CD4-positive, alpha-beta T cell treated with Interleukin-17A for 1 hour (primary cell): ENCODE measurements at regions not wholly inside any gene's neighbourhood (a gene's known extent, or its start where the extent isn't known, plus 50 kb on each side); places are given as distances from the start of the nearest gene placed in this dataset.
"Not testable (repeated sequence)": the region's sequence is repeated elsewhere in the genome, so short reads cannot be mapped to it uniquely, and the experiment has no call there.

Source experiments
- DNase-seq: peaks from one replicate; pipeline ENCODE4 v3.0.0-alpha.2; 2020

GRCh38 chr5:92665506-92665905 lies 915.5 kb downstream of the NR2F1-AS1 start:
- no peak for DNase-seq

DNA sequence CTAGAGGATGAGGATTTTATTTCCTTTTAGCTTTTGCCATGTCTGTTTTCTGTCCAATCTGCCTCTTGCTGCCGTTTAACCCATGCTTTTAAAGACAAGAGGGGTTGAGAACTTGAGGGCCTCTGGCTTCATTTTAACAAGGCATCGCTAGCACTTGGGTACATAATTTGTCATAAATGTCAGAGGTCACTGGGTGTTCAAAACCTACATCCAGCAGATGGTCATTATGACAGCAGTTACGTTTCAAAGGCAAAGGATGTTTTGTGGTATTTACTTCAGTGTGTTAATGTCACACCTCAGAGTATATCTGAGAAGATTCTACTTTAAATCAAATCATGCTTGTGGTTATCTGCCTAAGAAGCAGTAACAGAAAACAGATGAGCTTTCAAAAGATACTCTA lies 918.3 kb downstream of the NR2F1-AS1 start:
- no peak for DNase-seq

- DNase-seq = no peak
Measured at GRCh38 chr5:92659246-92659645, 921.8 kb downstream of the NR2F1-AS1 start.

- DNase-seq = not testable (repeated sequence)
Measured at GRCh38 chr5:92654601-92655000, 926.4 kb downstream of the NR2F1-AS1 start.

- no peak for DNase-seq
Measured at GRCh38 chr5:92653730-92654461, 927.1 kb downstream of the NR2F1-AS1 start.

- DNase-seq = no peak
Measured at GRCh38 chr5:92652756-92653155, 928.3 kb downstream of the NR2F1-AS1 start.

DNA sequence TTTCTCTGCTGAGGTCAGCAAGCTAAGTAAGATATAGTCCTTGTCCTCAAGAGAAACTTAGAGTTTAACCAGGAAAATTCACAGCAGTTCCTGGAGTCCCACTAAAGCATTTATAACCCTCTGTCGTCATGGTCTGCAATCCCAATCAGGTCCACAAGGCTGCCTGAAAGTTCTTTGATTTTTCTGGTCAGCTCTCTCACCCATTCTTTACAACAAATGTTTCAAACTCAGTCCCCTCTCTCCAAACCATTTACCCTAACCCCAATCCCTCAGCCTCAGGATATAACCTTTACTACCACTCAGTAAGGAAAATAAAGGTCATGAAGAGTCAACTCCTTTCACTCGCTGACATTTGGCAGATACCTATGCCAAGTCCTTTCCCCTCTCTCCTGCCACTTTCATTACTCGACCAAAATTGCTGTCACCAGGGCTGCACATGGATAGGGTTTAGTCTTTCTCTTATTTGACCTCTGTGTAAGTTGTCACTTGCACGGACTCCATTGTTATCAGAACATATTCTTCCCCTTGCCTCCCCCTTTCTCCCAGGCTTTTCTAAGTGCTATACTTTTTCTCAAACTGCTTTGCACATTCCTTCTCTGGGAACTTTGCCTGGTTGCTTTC lies 936.6 kb downstream of the NR2F1-AS1 start:
- no peak for DNase-seq

DNA sequence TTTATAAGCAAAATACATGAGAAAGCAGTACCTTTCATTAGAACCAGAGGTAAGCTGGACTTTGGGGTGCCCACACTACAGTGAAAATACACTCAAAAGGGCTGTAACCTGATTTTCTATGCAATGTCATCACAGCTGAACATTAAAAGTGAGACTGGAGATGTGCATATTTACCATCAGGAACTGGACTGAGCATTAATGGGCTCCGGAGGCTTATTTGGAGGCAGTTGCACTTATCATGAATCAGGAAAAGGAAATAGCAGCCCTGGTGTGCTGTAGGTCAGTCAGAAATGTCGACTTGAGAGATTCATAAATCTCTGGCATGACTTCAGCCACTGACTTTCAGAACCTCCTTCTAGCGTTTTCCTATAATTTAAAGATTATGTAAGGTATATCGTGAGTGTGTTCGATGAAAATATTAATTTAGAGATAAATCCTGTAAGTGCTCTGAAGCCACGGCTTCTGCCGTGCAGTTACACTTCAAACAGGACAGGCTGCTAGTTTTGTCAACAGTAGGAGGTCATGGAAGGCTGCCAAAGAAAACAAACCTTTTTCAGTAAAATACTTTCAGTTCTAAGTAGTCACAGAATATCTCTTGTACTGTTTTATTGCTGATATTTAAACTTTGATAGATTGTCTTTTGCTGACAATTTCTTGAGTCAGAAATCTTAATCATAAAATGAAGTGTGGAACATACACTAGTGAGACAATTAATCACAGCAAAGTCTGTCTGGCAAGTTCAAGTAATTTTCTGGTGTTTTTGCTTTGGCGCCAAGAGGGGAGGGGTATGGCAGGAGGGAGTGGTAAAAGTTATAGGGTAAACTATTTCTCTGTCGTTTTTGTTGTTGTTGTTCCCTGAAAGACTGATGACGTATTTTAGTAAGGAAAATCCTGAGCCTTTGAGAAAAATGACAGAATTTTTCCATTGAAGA lies 939.7 kb downstream of the NR2F1-AS1 start:
- DNase-seq = no peak

DNA sequence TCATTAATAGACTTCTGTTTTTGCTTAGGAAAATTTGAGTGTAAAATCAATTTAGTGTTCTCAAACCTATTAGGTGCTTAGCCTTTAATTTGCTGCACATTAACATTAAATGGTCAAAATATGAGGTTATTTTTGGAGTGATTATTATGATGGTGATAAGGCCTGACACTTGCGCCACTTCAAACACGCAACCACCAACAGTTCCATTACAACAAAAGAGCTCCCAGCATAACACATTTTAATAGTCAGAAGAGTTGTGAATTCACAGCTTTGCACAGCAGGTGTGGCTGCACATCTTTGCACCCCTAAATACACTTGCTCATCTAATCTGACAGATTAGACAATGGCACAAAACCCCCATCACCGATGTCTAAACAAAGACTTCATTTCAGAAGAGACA lies 940.7 kb downstream of the NR2F1-AS1 start:
- no peak for DNase-seq

DNA sequence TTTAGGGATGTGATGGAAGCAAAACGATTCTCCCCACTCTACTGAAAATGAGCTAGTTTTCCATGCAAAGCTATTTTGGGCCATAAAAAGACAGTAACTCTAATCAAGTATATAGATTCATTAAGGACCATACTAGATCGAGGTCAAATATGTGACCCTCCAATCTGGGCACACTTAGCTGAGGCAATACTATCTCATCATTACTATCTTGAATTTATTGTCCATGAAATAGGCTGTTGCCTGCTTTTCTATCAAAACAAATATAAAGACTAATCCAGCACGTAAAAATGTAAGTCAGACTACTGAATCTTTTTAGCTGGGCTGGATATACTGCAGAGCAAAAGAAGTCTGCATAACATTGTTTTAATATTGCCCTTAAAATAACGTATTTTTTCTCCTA lies 943.1 kb downstream of the NR2F1-AS1 start:
- DNase-seq = no peak

GRCh38 chr5:92637247-92637646 lies 943.8 kb downstream of the NR2F1-AS1 start:
- no peak for DNase-seq

DNA sequence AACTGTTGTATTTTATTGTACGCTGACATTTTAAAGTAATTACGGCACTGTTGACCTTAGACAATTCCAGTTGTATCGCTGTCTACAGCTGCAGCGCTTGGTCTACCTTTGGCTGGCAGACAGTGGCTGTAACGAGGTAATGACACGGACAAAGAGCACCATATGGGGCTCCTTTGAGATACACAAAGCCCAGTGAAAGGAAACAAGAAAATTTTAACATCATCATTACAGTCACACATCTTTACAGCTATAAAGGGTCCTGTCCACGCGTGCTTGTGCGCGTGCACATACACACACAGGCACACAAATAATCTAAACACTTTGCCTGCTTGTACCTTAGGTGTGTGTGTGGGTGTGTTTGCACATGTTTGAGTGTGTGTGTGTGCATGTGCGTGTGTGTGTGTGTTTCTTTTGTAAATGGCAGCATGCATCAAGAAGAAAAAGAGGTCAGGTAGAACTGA lies 946.0 kb downstream of the NR2F1-AS1 start:
- no peak for DNase-seq

GRCh38 chr5:92633875-92634487 lies 947.0 kb downstream of the NR2F1-AS1 start:
- no peak for DNase-seq

DNA sequence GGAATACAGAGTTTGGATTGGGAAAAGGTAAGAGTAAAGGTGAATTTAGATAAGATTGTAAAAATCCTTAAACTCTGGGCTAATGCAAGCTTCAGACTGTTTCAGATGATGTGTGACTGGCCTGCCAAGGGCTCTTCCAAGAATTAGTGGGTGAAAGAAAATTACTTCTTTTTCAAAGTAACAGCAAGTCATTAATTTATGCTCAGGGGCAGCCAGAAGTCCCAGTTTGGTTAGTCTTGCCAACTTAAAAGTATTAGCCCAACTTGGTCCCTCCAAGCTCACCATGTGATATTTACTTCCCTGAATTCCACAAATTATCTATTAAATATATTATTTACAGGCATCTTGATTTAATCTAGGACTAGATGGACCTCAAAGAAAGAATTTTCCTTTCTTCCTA lies 947.8 kb downstream of the NR2F1-AS1 start:
- DNase-seq = no peak

DNA sequence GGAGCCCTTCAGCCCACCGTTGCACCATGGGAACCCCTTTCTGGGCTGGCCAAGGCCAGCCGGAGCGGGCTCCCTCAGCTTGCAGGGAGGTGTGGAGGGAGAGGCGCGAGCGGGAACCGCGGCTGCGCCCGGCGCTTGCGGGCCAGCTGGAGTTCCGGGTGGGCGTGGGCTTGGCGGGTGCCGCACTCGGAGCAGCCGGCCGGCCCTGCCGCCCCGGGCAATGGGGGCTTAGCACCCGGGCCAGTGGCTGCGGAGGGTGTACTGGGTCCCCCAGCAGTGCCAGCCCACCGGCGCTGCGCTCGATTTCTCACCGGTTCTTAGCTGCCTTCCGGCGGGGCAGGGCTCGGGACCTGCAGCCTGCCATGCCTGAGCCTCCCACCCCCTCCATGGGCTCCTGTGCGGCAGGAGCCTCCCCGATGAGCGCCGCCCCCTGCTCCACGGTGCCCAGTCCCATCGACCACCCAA lies 949.8 kb downstream of the NR2F1-AS1 start:
- DNase-seq = not testable (repeated sequence)

DNA sequence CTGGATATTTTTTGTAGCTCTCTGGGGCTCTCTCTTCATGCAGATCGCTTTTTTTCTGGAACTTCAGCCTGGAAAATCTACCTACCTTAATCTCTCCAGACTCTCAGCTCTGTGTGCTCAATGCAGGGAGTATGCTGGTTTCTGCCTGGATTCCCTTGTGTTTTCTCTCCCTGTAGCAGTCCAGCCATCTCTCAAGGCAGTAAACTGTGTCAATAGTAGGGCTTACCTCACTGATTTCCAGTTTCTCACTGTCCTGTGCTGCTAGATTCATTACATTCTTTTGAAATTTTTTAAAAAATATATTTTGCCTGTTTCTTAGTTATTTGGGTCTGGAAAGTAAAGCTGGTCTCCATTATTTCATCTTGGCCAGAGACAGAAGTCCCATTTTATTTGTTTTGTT lies 951.4 kb downstream of the NR2F1-AS1 start:
- DNase-seq = no peak

- no peak for DNase-seq
Measured at GRCh38 chr5:92629000-92629399, 952.0 kb downstream of the NR2F1-AS1 start.

DNA sequence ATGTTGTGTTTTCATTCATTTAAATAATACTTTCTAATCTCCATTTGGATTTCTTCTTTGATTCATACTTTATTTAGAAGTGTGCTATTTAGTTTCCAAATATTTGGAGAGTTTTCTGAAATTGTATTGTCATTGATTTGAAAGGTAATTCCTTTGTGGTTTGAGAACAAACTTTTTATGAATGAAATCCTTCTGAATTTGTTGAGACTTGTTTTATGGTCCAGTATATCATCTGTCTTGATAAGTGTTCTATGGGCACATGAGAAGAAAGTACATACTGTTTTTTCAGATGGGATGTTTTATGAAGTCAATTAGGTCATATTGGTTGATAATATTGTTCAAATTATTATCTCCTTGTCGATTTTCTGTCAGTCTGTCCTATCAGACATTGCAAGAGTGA lies 953.8 kb downstream of the NR2F1-AS1 start:
- no peak for DNase-seq

DNA sequence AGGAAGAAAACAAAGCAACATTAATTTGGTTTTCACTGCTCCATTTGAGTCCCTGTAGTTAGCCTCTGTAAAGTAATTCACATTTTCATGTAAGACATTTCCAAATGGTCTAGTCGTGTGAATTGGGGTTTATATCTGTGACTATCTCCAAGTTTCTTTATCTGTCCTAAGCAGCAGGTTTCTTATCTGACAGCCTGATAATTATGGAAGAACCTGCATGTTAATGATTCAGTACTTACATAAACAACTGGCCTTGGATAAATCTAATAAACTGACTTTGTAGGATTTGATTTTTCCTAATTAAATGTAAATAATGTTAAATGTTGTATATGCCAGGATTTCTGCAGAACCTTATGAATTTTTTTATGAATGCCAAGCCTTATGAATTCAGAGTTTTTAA lies 964.9 kb downstream of the NR2F1-AS1 start:
- no peak for DNase-seq

DNA sequence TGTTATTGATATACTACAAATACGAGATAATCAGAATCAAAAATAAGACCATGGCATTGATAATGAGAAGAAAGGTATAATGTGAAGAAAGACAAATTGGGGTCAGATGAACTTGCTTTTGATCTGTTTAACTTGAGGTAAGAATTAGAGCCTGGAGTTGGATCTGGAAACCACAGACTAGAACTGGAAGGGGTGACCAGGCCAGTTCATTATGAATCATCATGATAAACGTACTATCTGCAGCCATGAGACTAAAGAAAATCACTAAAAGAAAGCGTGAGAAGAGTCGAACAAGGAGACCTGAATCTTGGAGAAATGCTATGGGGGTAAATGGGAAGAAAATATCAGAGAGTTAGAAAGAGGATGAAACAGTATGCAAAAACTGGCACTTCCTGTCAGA lies 967.5 kb downstream of the NR2F1-AS1 start:
- DNase-seq = no peak

GRCh38 chr5:92610435-92610834 lies 970.6 kb downstream of the NR2F1-AS1 start:
- not testable (repeated sequence) for DNase-seq

DNA sequence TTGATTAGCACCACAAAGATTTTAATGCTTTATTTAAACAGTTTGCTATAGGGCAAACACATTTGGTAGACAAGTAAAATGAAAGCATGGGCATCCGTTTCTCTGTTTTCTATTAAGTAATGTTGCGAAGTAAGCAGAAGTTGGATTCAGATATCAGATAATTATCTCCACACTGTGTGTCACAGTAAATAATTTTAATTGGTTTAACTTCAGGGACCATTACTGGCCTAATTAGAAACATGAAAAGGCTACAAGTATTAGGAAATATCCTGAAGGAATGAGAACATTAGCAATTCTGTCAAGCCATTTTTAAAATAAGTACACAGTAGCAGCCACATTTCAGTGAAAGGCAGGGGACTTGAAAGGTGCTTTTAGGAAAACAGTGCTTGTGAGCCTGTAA lies 975.4 kb downstream of the NR2F1-AS1 start:
- no peak for DNase-seq

DNA sequence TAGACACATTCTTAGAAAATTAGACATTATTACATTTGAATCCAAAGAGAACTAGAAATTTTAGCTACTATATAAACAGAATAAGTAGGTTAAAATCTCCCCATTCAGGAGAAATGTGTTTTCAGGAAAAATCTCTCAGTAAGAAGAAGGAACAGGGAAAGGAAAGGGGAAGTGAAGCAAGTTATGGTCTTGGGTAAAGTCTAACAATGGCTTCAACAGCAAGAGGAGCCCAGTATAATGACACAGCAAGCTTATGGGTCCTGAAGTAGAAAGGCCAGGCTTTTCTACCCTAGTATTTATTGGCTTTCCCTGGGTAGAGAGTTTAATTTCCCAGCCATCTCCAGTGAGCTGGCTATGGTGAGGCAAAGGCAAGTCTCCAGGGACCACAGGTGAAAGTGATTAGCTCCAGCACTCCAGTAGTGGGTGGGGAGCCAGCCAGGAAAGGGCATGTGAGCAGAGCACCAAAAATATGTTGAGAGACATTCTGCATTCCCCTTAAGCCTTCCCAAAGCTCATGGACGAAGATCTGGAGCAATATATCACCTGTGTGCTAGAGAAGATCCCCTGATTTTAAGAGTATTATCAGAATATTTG lies 981.7 kb downstream of the NR2F1-AS1 start:
- no peak for DNase-seq
